DOHH2 (cell line): ENCODE measurements at regions not wholly inside any gene's neighbourhood (a gene's known extent, or its start where the extent isn't known, plus 50 kb on each side); places are given as distances from the start of the nearest gene placed in this dataset.

ENCODE experiments used
- CTCF ChIP-seq: fragments of 200-600 bp; sonication (generic); IDR thresholded peaks from one replicate; pipeline ENCODE4 v1.5.1; 2014; ENCODE audit warnings: antibody characterized with exemption, mild to moderate bottlenecking, low read depth, low read length; ENCODE audit not compliant: poor library complexity, severe bottlenecking
- EZH2phosphoT487 ChIP-seq: fragments of 200-600 bp; sonication (generic); IDR thresholded peaks from 2 replicates; pipeline ENCODE4 v1.6.1; 2017; ENCODE audit warnings: borderline replicate concordance, mild to moderate bottlenecking, antibody characterized with exemption, low read length, moderate library complexity, mixed read lengths

DNA sequence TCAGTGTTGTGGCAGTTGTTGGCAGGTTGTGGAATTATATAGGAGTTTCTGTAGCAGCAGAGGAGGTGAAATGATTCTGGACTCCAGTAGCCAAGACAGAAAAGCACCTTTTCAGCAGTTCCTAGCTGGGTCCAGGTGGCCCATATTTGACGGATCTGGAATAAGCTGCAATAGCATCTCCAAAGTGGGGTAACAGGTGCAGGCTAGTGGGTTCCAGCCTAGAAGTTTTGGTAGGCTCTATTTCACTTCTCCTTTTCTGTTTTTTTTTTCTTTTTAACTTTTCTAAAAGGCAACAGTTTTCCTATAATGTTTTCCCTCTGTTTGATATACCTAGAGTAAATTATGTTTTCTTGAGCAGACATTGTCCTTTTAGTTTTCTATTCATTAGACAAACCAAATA is 392.5 kb downstream of the C4orf33 start:
- TF ChIP-seq CTCF (no peak), EZH2phosphoT487 (no peak)
